Mesodermal cell (in vitro differentiated cells): ENCODE measurements at regions not wholly inside any gene's neighbourhood (a gene's known extent, or its start where the extent isn't known, plus 50 kb on each side); places are given as distances from the start of the nearest gene placed in this dataset.

Experiments used
- H3K27ac ChIP-seq: 2 replicates; pipeline ENCODE4 v1.7.0; 2013; ENCODE audit warnings: mild to moderate bottlenecking, low read depth, low read length, moderate library complexity; ENCODE audit not compliant: severe bottlenecking
- H3K36me3 ChIP-seq: 2 replicates; pipeline ENCODE4 v1.7.1; 2013; ENCODE audit warnings: mild to moderate bottlenecking, low read length, moderate library complexity; ENCODE audit not compliant: control insufficient read depth, insufficient read depth
- H3K4me1 ChIP-seq: one replicate; pipeline ENCODE4 v1.7.1; 2013; ENCODE audit warnings: mild to moderate bottlenecking, low read length; ENCODE audit not compliant: insufficient read depth, control insufficient read depth, poor library complexity, severe bottlenecking
- H3K4me3 ChIP-seq: 2 replicates; pipeline ENCODE4 v1.7.0; 2013; ENCODE audit warnings: low read length, control low read depth, mild to moderate bottlenecking; ENCODE audit not compliant: insufficient read depth, poor library complexity, severe bottlenecking; ENCODE audit errors: extremely low read depth
- H3K9me3 ChIP-seq: 2 replicates; pipeline ENCODE4 v1.7.1; 2013; ENCODE audit warnings: mild to moderate bottlenecking, low read length, moderate library complexity; ENCODE audit not compliant: control insufficient read depth
- WGBS, 2 experiments: methylation state at CpG; one replicate each; pipeline ENCODE4 v1.1.5; 2013; ENCODE audit warnings: missing lambda C conversion rate in 2 of 2; ENCODE audit not compliant: insufficient coverage in 2 of 2; 5-methylcytosine and 5-hydroxymethylcytosine counted together

DNA sequence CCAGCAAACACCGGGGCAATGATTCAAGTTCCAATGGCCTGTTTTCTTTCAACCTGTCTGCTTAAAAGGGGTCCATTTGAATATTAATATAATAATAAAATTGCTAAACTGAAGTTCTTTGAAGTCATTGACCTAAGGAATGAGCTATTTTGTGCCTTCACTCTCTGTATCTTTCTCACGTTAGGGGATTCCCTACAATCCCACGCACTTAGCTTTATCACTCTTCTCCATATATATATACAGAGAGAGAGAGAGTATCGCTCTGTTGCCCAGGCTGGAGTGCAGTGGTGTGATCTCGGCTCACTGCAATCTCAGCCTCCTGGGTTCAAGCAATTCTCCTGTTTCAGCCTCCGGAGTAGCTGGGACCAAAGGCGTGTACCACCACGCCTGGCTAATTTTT is 83.9 kb upstream of the NWD2 start:
- WGBS, 2 experiments, result 83% methylated on average over 2 of the region's 8 CpGs; no CpG with 5 or more reads in 1 of the 2 experiments

GRCh38 chr4:37165844-37166243 is 78.7 kb upstream of the NWD2 start:
- Histone ChIP-seq H3K27ac (no peak overlapping the region), H3K36me3 (no peaks in the 10 kb centered on the region)

More for the DNA sequence above, 83.9 kb upstream of the NWD2 start:
- no peaks in the 10 kb centered on the region for H3K4me1 ChIP-seq
- no peak overlapping the region for H3K4me3 ChIP-seq
- H3K27ac ChIP-seq, result no peak overlapping the region
- no peaks in the 10 kb centered on the region for H3K9me3 ChIP-seq
- H3K36me3 ChIP-seq, result no peaks in the 10 kb centered on the region

GRCh38 chr4:37169956-37170355 is 74.6 kb upstream of the NWD2 start:
- no peaks in the 10 kb centered on the region for H3K4me1 ChIP-seq
- 83 to 92% methylated on average over 2 to 3 of the region's 5 CpGs for WGBS, 2 experiments
- no peak overlapping the region for H3K4me3 ChIP-seq
- H3K27ac ChIP-seq, result no peak overlapping the region
- H3K9me3 ChIP-seq, result no peaks in the 10 kb centered on the region
- no peaks in the 10 kb centered on the region for H3K36me3 ChIP-seq

More at GRCh38 chr4:37165844-37166243, 78.7 kb upstream of the NWD2 start:
- no peaks in the 10 kb centered on the region for H3K4me1 ChIP-seq
- no peak overlapping the region for H3K4me3 ChIP-seq
- no peaks in the 10 kb centered on the region for H3K9me3 ChIP-seq
- WGBS, 2 experiments, result no CpG with 5 or more reads among the region's 3 CpGs

DNA sequence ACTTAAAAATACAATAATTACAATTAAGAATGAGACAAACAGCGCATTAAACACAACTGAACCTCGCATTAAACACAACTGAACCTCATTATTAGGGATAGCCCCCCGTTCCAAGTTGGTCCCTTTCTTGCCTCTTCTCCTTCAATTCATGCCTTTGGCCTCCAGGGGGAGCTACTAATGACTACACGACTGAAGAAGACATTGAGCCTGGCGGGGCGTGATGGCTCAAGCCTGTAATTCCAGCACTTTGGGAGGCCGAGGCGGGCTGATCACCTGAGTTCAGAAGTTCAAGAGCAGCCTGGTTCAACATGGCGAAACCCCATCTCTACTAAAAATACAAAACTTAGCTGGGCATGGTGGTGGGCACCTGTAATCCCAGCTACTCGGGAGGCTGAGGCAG is 56.4 kb upstream of the NWD2 start:
- no peaks in the 10 kb centered on the region for H3K36me3 ChIP-seq
- H3K9me3 ChIP-seq, result no peaks in the 10 kb centered on the region
- no peak overlapping the region for H3K27ac ChIP-seq
- no peaks in the 10 kb centered on the region for H3K4me1 ChIP-seq
- no peak overlapping the region for H3K4me3 ChIP-seq
- WGBS, 2 experiments, result 66 to 84% methylated on average over 6 to 9 of the region's 10 CpGs
